HL-60 (cell line): ENCODE measurements at regions not wholly inside any gene's neighbourhood (a gene's known extent, or its start where the extent isn't known, plus 50 kb on each side); places are given as distances from the start of the nearest gene placed in this dataset.

Experiments
- DNase-seq, 2 experiments: peaks; one replicate each; pipeline ENCODE4 v3.0.0-alpha.2; 2010 to 2020; ENCODE audit warnings: low read depth in 1 of 2, low spot score in 1 of 2
- H3K27ac ChIP-seq: fragments of 250-450 bp; sonication (Bioruptor Pico); replicated peaks from 2 replicates; pipeline ENCODE4 v1.5.1; 2020; ENCODE audit warnings: mild to moderate bottlenecking, moderate library complexity
- H3K27me3 ChIP-seq: fragments of 250-450 bp; sonication (Bioruptor Pico); 2 replicates; pipeline ENCODE4 v1.5.1; 2021; ENCODE audit warnings: mild to moderate bottlenecking, moderate library complexity; ENCODE audit not compliant: insufficient read depth, poor library complexity, severe bottlenecking
- H3K4me3 ChIP-seq: replicated peaks from 2 replicates; pipeline ENCODE4 v1.5.1; 2011; ENCODE audit warnings: mild to moderate bottlenecking, control low read depth, low read length; ENCODE audit not compliant: insufficient read depth
- GABPA ChIP-seq: IDR thresholded peaks from 2 replicates; pipeline ENCODE4 v1.6.1; 2012; ENCODE audit warnings: low read depth
- POLR2AphosphoS5 ChIP-seq: IDR thresholded peaks from 2 replicates; pipeline ENCODE4 v1.6.1; 2012; ENCODE audit warnings: low read depth
- SPI1 ChIP-seq: IDR thresholded peaks from 2 replicates; pipeline ENCODE4 v1.6.1; 2012; ENCODE audit warnings: low read depth, mild to moderate bottlenecking, borderline replicate concordance
- TF ChIP-seq, protein P1 (sequence below): IDR thresholded peaks from one replicate; pipeline ENCODE4 v1.5.1; 2011; ENCODE audit warnings: low read length, control low read depth, inconsistent platforms; ENCODE audit not compliant: insufficient read depth
- TF ChIP-seq, protein P2 (sequence below): IDR thresholded peaks from 2 replicates; pipeline ENCODE4 v1.6.1; 2012; ENCODE audit warnings: low read depth; ENCODE audit not compliant: insufficient replicate concordance

DNA sequence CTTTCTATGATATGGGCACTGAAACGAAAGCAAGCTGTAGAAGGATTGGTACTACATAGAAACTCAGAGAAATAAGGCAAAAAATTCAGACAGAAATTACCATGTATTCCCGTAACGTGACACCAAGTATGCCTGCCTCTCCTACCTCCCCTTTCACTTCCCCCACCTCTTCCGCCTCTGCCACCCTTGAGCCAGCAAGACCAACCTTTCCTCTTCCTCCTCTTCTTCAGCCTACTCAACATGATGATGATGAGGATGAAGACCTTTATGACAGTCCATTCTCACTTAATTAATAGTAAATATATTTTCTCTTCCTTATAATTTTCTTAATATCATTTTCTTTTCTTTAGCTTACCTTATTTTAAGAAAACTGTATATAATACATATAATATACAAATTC, 188.1 kb upstream of the VGLL2 start:
- H3K27me3 ChIP-seq = peaks cover 8% of the 10 kb centered on the region
- no peak for TF ChIP-seq GABPA
- TF ChIP-seq, protein P1, sequence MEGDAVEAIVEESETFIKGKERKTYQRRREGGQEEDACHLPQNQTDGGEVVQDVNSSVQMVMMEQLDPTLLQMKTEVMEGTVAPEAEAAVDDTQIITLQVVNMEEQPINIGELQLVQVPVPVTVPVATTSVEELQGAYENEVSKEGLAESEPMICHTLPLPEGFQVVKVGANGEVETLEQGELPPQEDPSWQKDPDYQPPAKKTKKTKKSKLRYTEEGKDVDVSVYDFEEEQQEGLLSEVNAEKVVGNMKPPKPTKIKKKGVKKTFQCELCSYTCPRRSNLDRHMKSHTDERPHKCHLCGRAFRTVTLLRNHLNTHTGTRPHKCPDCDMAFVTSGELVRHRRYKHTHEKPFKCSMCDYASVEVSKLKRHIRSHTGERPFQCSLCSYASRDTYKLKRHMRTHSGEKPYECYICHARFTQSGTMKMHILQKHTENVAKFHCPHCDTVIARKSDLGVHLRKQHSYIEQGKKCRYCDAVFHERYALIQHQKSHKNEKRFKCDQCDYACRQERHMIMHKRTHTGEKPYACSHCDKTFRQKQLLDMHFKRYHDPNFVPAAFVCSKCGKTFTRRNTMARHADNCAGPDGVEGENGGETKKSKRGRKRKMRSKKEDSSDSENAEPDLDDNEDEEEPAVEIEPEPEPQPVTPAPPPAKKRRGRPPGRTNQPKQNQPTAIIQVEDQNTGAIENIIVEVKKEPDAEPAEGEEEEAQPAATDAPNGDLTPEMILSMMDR = no peak
- TF ChIP-seq POLR2AphosphoS5 = no peak
- TF ChIP-seq SPI1 = no peak
- TF ChIP-seq, protein P2, sequence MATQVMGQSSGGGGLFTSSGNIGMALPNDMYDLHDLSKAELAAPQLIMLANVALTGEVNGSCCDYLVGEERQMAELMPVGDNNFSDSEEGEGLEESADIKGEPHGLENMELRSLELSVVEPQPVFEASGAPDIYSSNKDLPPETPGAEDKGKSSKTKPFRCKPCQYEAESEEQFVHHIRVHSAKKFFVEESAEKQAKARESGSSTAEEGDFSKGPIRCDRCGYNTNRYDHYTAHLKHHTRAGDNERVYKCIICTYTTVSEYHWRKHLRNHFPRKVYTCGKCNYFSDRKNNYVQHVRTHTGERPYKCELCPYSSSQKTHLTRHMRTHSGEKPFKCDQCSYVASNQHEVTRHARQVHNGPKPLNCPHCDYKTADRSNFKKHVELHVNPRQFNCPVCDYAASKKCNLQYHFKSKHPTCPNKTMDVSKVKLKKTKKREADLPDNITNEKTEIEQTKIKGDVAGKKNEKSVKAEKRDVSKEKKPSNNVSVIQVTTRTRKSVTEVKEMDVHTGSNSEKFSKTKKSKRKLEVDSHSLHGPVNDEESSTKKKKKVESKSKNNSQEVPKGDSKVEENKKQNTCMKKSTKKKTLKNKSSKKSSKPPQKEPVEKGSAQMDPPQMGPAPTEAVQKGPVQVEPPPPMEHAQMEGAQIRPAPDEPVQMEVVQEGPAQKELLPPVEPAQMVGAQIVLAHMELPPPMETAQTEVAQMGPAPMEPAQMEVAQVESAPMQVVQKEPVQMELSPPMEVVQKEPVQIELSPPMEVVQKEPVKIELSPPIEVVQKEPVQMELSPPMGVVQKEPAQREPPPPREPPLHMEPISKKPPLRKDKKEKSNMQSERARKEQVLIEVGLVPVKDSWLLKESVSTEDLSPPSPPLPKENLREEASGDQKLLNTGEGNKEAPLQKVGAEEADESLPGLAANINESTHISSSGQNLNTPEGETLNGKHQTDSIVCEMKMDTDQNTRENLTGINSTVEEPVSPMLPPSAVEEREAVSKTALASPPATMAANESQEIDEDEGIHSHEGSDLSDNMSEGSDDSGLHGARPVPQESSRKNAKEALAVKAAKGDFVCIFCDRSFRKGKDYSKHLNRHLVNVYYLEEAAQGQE = no peak
- no peak for DNase-seq
- H3K4me3 ChIP-seq = no peak overlapping the region
- no peak overlapping the region for H3K27ac ChIP-seq

DNA sequence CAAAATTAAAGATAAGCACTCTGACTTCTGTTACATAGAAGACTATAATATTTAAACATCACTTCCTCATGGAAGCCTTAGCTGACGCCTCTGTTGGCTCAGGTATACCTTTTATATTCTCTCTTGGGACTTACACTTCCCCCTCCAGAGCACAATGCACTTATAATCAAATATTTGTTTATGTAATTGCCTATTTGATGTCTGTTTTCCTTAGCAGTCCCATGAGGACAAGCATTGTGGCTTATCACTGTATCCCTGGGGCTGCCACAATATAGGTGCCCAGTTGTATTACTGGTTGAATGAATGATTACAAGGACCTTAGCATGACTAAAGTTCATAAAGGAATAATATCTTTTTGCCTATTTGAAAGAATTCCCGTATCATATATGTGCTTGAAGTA, 186.7 kb upstream of the VGLL2 start:
- Histone ChIP-seq H3K27me3 (peaks cover 6% of the 10 kb centered on the region), H3K27ac (no peak overlapping the region), H3K4me3 (no peak overlapping the region)
- TF ChIP-seq SPI1 = no peak
- TF ChIP-seq, protein P1 = no peak
- TF ChIP-seq GABPA = no peak
- TF ChIP-seq, protein P2 = no peak
- no peak for TF ChIP-seq POLR2AphosphoS5
- no peak for DNase-seq

DNA sequence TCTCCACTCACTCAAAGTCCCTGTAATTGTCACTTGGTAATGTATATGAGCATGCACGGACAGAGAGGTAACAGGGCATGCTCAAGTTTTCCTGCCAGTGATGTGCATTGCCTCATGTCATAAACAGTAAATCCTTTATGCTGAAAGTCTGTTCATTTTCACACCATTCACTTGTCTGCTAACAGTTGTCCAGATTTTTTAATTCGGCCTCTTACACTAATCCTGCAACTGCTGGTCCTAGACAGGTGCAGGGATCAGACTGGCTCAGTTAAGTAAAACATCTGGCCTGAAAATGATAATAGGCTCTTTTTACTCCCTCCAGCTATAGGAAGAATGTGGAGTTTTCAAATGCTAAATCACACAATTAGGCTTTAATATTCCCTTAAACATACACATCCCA, 185.4 kb upstream of the VGLL2 start:
- no peak for TF ChIP-seq SPI1
- TF ChIP-seq, protein P1 = no peak
- TF ChIP-seq GABPA = no peak
- no peak for TF ChIP-seq POLR2AphosphoS5
- TF ChIP-seq, protein P2 = no peak
- Histone ChIP-seq H3K4me3 (no peak overlapping the region), H3K27ac (no peak overlapping the region), H3K27me3 (no peaks in the 10 kb centered on the region)
- DNase-seq = no peak
